ENCODE measurements at regions not wholly inside any gene's neighbourhood (a gene's known extent, or its start where the extent isn't known, plus 50 kb on each side); places are given as distances from the start of the nearest gene placed in this dataset.

DNA sequence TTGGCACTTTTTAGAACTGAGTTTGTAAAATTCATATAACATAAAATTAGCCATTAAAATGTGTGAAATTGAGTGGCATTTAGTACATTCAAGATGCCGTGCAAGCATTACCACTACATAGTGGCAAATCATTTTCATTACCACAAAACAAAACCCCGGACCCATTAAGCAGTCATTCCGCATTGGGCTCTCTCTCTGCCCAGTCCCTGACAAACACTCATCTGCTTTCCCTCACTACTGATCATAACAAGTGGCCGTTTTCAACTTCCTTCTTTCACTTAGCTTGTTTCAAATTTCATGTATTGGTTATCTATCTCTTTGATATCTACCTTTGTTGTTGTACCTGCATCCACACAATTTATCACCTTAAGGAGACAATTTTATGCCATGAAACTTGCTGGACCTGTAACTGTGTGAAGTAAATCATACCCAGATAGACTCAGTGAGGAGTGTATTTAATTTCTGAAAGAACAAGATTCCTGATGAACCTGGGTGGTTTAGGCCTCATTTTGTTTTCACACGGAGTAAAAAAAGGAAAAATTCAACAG lies 202.1 kb downstream of the OR13H1 start:
- TF ChIP-seq, protein P1, sequence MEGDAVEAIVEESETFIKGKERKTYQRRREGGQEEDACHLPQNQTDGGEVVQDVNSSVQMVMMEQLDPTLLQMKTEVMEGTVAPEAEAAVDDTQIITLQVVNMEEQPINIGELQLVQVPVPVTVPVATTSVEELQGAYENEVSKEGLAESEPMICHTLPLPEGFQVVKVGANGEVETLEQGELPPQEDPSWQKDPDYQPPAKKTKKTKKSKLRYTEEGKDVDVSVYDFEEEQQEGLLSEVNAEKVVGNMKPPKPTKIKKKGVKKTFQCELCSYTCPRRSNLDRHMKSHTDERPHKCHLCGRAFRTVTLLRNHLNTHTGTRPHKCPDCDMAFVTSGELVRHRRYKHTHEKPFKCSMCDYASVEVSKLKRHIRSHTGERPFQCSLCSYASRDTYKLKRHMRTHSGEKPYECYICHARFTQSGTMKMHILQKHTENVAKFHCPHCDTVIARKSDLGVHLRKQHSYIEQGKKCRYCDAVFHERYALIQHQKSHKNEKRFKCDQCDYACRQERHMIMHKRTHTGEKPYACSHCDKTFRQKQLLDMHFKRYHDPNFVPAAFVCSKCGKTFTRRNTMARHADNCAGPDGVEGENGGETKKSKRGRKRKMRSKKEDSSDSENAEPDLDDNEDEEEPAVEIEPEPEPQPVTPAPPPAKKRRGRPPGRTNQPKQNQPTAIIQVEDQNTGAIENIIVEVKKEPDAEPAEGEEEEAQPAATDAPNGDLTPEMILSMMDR (conservative IDR thresholded peaks at IDR 0.05; ENCODE audit: low read length): no peak
- TF ChIP-seq EZH2phosphoT487 (IDR thresholded peaks at IDR 0.05; ENCODE audit: borderline replicate concordance): no peak

Measured in Loucy (cell line).